Adrenal gland (tissue), 9 donors: ENCODE measurements at regions not wholly inside any gene's neighbourhood (a gene's known extent, or its start where the extent isn't known, plus 50 kb on each side); places are given as distances from the start of the nearest gene placed in this dataset.
A peak's percentile ranks its signal among the peaks of the same experiment; 100 is the strongest.

Experiments used
- DNase-seq, 7 donors: peaks; one replicate each; pipeline ENCODE4 v3.0.0-alpha.2; 2019 to 2020
- H3K27ac ChIP-seq, 5 donors: fragments of 200-600 bp; sonication (generic) in 4 of 5; 1 replicate in 3 of 5; 2 replicates in 2 of 5; pipeline versions ENCODE4 v1.5.1 to v1.8.0; 2016 to 2020; ENCODE audit warnings: mild to moderate bottlenecking in 1 of 5
- H3K27me3 ChIP-seq: fragments of 200-600 bp; 2 replicates; pipeline ENCODE4 v1.8.0; 2021
- H3K36me3 ChIP-seq, 2 donors: fragments of 200-600 bp; replicated peaks in 1 of 2; 1 replicate in 1 of 2; 2 replicates in 1 of 2; pipeline versions ENCODE4 v1.5.1 to v1.8.0; 2018 to 2022
- H3K4me1 ChIP-seq, 2 donors: fragments of 200-600 bp; replicated peaks in 1 of 2; 1 replicate in 1 of 2; 2 replicates in 1 of 2; pipeline versions ENCODE4 v1.5.1 to v1.8.0; 2018 to 2021
- H3K4me3 ChIP-seq, 4 donors: fragments of 200-600 bp; sonication (generic) in 3 of 4; one replicate each; pipeline ENCODE4 v1.5.1; 2016 to 2018
- H3K9me3 ChIP-seq, 3 donors: fragments of 200-600 bp; sonication (generic) in 1 of 3; replicated peaks in 1 of 3; 1 replicate in 2 of 3; 2 replicates in 1 of 3; pipeline versions ENCODE4 v1.5.1 to v1.8.0; 2016 to 2021
- CTCF ChIP-seq, 6 experiments: fragments of 450-650 bp in 4 of 6; fragments of 200-600 bp in 2 of 6; sonication (generic) in 1 of 6; IDR thresholded peaks; 1 replicate in 5 of 6; 2 replicates in 1 of 6; pipeline versions ENCODE4 v1.5.1 to v1.8.0; 2016 to 2021; ENCODE audit warnings: antibody characterized with exemption in 6 of 6, mild to moderate bottlenecking in 2 of 6, moderate library complexity in 1 of 6
- POLR2A ChIP-seq, 2 donors: fragments of 450-650 bp; IDR thresholded peaks; one replicate each; pipeline ENCODE4 v1.6.1; 2017; ENCODE audit warnings: antibody characterized with exemption in 2 of 2, mild to moderate bottlenecking in 2 of 2, moderate library complexity in 1 of 2
- WGBS, 4 donors: extraction: QIAGEN DNeasy Blood & Tissue Kit in 2 of 4; methylation state at CpG; one replicate each; pipeline versions ENCODE4 v1.1.5 to v1.1.7; 2013 to 2017; 5-methylcytosine and 5-hydroxymethylcytosine counted together
- intact Hi-C, 2 donors: fragments of 100-400 bp; cut with DNase I; formaldehyde crosslinking; loops; one replicate each; pipeline versions ENCODE4 v1.14.1 to v1.15.0; 2022 to 2023
- donor health status: healthy with polysubstance abuse.
- donor health status: Bipolar disorder and iron deficiency.
- donor health status: DM: yes; HTN: yes; CAD: no.
- donor health status: DM: no; HTN: no; CAD: no.
- donor health status: DM: no; HTN: no; CAD: no.

- Histone ChIP-seq H3K4me1 (peaks cover 59 to 63% of the 10 kb centered on the region in 2 donors), H3K4me3 (no peak overlapping the region), H3K9me3 (no peaks in the 10 kb centered on the region), H3K27ac (peak overlapping the region; percentile 28 to 90 (median 81)), H3K27me3 (no peaks in the 10 kb centered on the region), H3K36me3 (peaks cover 0 to 9% of the 10 kb centered on the region in 2 donors)
- intact Hi-C loops: loop anchor here (10.0 kb wide), 2 partner anchors 110 to 150 kb away; no protein-coding TSS in a partner anchor
- peak in 2 of 7 donors; percentile 12 to 21 for DNase-seq
- TF ChIP-seq CTCF (IDR thresholded peaks at IDR 0.05): no peak
- no peak for TF ChIP-seq POLR2A (IDR thresholded peaks at IDR 0.05)
- 81 to 85% (median 84%) methylated on average over 20 of the region's 20 CpGs for WGBS, 4 donors
Observed at GRCh38 chr7:130894909-130895750, 161.1 kb upstream of the KLF14 start.

- H3K27me3 ChIP-seq: no peaks in the 10 kb centered on the region
- 79 to 81% (median 80%) methylated on average over 13 of the region's 13 CpGs for WGBS, 4 donors
- peak in 3 of 6 experiments; percentile 16 to 41 (median 36) for TF ChIP-seq CTCF (IDR thresholded peaks at IDR 0.05)
- TF ChIP-seq POLR2A (IDR thresholded peaks at IDR 0.05): no peak
- H3K9me3 ChIP-seq: no peaks in the 10 kb centered on the region
- peaks cover 0 to 6% of the 10 kb centered on the region in 2 donors for H3K36me3 ChIP-seq
- peak overlapping the region in 4 of 5 donors; percentile 7 to 90 (median 76) for H3K27ac ChIP-seq
- DNase-seq: peak in 2 of 7 donors; percentile 3 to 20
- H3K4me1 ChIP-seq: peaks cover 49 to 63% of the 10 kb centered on the region in 2 donors
- intact Hi-C loops: loop anchor here (10.0 kb wide), 2 partner anchors 109 to 149 kb away; no protein-coding TSS in a partner anchor
- H3K4me3 ChIP-seq: no peak overlapping the region
Observed at GRCh38 chr7:130896051-130896881, 162.3 kb upstream of the KLF14 start.

GRCh38 chr7:130896898-130897514 lies 163.0 kb upstream of the KLF14 start:
- Histone ChIP-seq H3K4me1 (peaks cover 45 to 65% of the 10 kb centered on the region in 2 donors), H3K27me3 (no peaks in the 10 kb centered on the region), H3K36me3 (peaks cover 0 to 6% of the 10 kb centered on the region in 2 donors), H3K4me3 (no peak overlapping the region), H3K27ac (peak overlapping the region in 4 of 5 donors; percentile 7 to 90 (median 70)), H3K9me3 (no peaks in the 10 kb centered on the region)
- TF ChIP-seq CTCF (IDR thresholded peaks at IDR 0.05) (peak; percentile 65 to 88 (median 80)), POLR2A (IDR thresholded peaks at IDR 0.05) (no peak)
- 46 to 51% (median 48%) methylated on average over 22 of the region's 22 CpGs for WGBS, 4 donors
- peak; percentile 75 to 87 (median 83) for DNase-seq
- intact Hi-C loops: loop anchor here (10.0 kb wide), 2 partner anchors 108 to 148 kb away; no protein-coding TSS in a partner anchor
